GM12865 (cell line): ENCODE measurements at regions not wholly inside any gene's neighbourhood (a gene's known extent, or its start where the extent isn't known, plus 50 kb on each side); places are given as distances from the start of the nearest gene placed in this dataset.

Experiments used
- DNase-seq: peaks from one replicate; pipeline ENCODE4 v3.0.0; 2010; ENCODE audit warnings: low read depth
- H3K4me3 ChIP-seq: 2 replicates; pipeline ENCODE4 v1.5.1; 2011; ENCODE audit warnings: mild to moderate bottlenecking, low read depth, low read length, control low read depth
- CTCF ChIP-seq: IDR thresholded peaks from 2 replicates; pipeline ENCODE4 v1.5.1; 2011; ENCODE audit warnings: low read length, control low read depth, low read depth, inconsistent platforms; ENCODE audit not compliant: insufficient read depth; ENCODE audit errors: missing control alignments

DNA sequence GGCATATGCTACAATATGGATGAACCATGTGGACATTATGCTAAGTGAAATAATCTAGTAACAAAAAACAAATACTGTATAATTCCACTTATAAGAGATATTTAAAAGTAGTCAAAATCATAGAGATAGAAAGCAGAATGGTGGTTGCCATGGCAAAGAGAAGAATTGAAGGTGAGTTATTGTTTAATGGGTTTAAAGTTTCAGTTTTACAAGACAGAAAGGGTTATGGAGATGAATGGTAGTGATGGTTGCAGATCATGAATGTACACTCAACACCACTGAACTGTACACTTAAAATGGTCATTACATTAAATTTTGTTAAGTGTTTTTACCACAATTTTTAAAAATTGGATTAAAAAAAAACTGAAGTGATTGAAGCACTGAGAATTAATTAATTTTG, 298.2 kb upstream of the ZC3H15 start:
- TF ChIP-seq CTCF, result no peak
- DNase-seq, result no peak
- H3K4me3 ChIP-seq, result no peak overlapping the region

- TF ChIP-seq CTCF, result no peak
- DNase-seq, result no peak
- no peak overlapping the region for H3K4me3 ChIP-seq
Measured at GRCh38 chr2:186189816-186190215, 296.2 kb upstream of the ZC3H15 start.

- H3K4me3 ChIP-seq, result no peak overlapping the region
- no peak for TF ChIP-seq CTCF
Measured at GRCh38 chr2:186195696-186196095, 290.4 kb upstream of the ZC3H15 start.

GRCh38 chr2:186197955-186198354, 288.1 kb upstream of the ZC3H15 start:
- no peak for DNase-seq
- TF ChIP-seq CTCF, result no peak
- no peak overlapping the region for H3K4me3 ChIP-seq

More at GRCh38 chr2:186195696-186196095, 290.4 kb upstream of the ZC3H15 start:
- no peak for DNase-seq

- DNase-seq, result no peak
- no peak for TF ChIP-seq CTCF
- no peak overlapping the region for H3K4me3 ChIP-seq
Measured at GRCh38 chr2:186199029-186199428, 287.0 kb upstream of the ZC3H15 start.

- no peak overlapping the region for H3K4me3 ChIP-seq
- no peak for TF ChIP-seq CTCF
- DNase-seq, result no peak
Measured at GRCh38 chr2:186201371-186201770, 284.7 kb upstream of the ZC3H15 start.

DNA sequence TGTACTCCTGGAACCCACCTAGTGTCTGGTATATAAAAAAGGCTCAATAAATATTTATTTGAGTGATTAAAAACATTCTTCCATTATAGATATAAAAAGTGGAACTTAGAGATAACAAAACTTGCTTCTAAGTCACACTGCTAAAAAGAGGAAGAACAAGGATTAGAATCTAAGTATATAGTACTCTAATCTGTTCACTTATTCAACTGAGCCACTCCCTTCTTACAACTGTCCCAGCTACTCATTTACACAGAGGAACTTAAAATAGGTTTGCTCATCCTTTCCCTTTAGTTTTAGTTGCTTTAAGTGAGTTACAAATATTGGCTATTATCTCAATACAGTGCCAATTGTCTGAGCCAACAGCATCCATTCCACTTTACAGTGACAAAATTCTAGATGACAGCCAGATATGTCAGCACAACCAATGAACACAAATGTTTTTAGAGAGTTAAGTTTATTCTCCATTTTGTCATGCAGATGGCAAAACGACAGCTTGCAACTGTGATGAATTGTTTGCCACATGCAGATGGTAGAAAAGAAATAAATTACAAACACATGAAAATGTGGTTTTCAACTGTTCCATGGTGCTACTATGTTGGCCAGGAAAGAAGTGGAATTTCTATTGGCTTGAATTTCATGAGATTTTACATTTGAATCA, 280.7 kb upstream of the ZC3H15 start:
- no peak for TF ChIP-seq CTCF
- H3K4me3 ChIP-seq, result no peak overlapping the region
- no peak for DNase-seq
